Esophagus squamous epithelium (tissue), 4 donors: ENCODE measurements at regions not wholly inside any gene's neighbourhood (a gene's known extent, or its start where the extent isn't known, plus 50 kb on each side); places are given as distances from the start of the nearest gene placed in this dataset.

Experiments
- CTCF ChIP-seq, 6 experiments: fragments of 450-650 bp in 4 of 6; fragments of 200-600 bp in 2 of 6; sonication (generic) in 2 of 6; IDR thresholded peaks; one replicate each; pipeline ENCODE4 v1.5.1; 2016 to 2019; ENCODE audit warnings: antibody characterized with exemption in 6 of 6, mild to moderate bottlenecking in 4 of 6, moderate library complexity in 4 of 6
- POLR2A ChIP-seq, 4 donors: fragments of 450-650 bp; IDR thresholded peaks; one replicate each; pipeline ENCODE4 v1.6.1; 2017; ENCODE audit warnings: antibody characterized with exemption in 4 of 4, mild to moderate bottlenecking in 4 of 4, moderate library complexity in 3 of 4

- TF ChIP-seq CTCF (IDR thresholded peaks at IDR 0.05) (no peak), POLR2A (IDR thresholded peaks at IDR 0.05) (no peak)
These were observed 192.8 kb downstream of the LACC1 start for GRCh38 chr13:44072536-44072935.
